OCI-LY1 (cell line): ENCODE measurements at regions not wholly inside any gene's neighbourhood (a gene's known extent, or its start where the extent isn't known, plus 50 kb on each side); places are given as distances from the start of the nearest gene placed in this dataset.

ENCODE experiments used
- H2AFZ ChIP-seq: fragments of 200-600 bp; sonication (generic), shearing (Covaris generic); 2 replicates; pipeline ENCODE4 v1.6.0; 2014; ENCODE audit warnings: antibody characterized with exemption, mild to moderate bottlenecking, low read length
- H3F3A ChIP-seq: fragments of 200-600 bp; sonication (generic), shearing (Covaris generic); 2 replicates; pipeline ENCODE4 v1.6.0; 2014; ENCODE audit warnings: mild to moderate bottlenecking, antibody characterized with exemption, low read length, moderate library complexity; ENCODE audit not compliant: insufficient read depth
- H3K27ac ChIP-seq: fragments of 200-600 bp; sonication (generic); 2 replicates; pipeline ENCODE4 v1.5.1; 2014; ENCODE audit warnings: low read length, mixed run types, mild to moderate bottlenecking, low read depth; ENCODE audit not compliant: poor library complexity, severe bottlenecking
- H3K27me3 ChIP-seq: fragments of 200-600 bp; sonication (generic); 2 replicates; pipeline ENCODE4 v1.6.0; 2014; ENCODE audit warnings: antibody characterized with exemption, mild to moderate bottlenecking, low read length, moderate library complexity; ENCODE audit not compliant: insufficient read depth
- H3K36me3 ChIP-seq: fragments of 200-600 bp; sonication (generic); 2 replicates; pipeline ENCODE4 v1.6.1; 2014; ENCODE audit warnings: mild to moderate bottlenecking, antibody characterized with exemption, low read length, moderate library complexity, mixed read lengths; ENCODE audit not compliant: insufficient read depth
- H3K4me1 ChIP-seq: fragments of 200-600 bp; sonication (generic); 2 replicates; pipeline ENCODE4 v1.5.1; 2014; ENCODE audit warnings: mild to moderate bottlenecking, low read length, moderate library complexity; ENCODE audit not compliant: insufficient read depth, severe bottlenecking
- H3K4me2 ChIP-seq: fragments of 200-600 bp; sonication (generic), shearing (Covaris generic); 2 replicates; pipeline ENCODE4 v1.6.1; 2014; ENCODE audit warnings: low read length
- H3K4me3 ChIP-seq: fragments of 200-600 bp; sonication (generic); 2 replicates; pipeline ENCODE4 v1.5.1; 2014; ENCODE audit warnings: low read length, low read depth, mild to moderate bottlenecking, mixed read lengths; ENCODE audit not compliant: poor library complexity, severe bottlenecking
- H3K79me2 ChIP-seq: fragments of 200-600 bp; shearing (Covaris generic); 2 replicates; pipeline ENCODE4 v1.6.1; 2016; ENCODE audit warnings: mixed run types, low read length, mixed read lengths; ENCODE audit not compliant: insufficient read depth
- H3K9ac ChIP-seq: fragments of 200-600 bp; sonication (generic), shearing (Covaris generic); 2 replicates; pipeline ENCODE4 v1.6.1; 2014; ENCODE audit warnings: mild to moderate bottlenecking, low read length, mixed read lengths
- H3K9me2 ChIP-seq: fragments of 200-600 bp; sonication (generic), shearing (Covaris generic); 2 replicates; pipeline ENCODE4 v1.6.1; 2014; ENCODE audit warnings: low read depth, mild to moderate bottlenecking, low read length, mixed read lengths
- H3K9me3 ChIP-seq: fragments of 200-600 bp; shearing (Covaris generic); 2 replicates; pipeline ENCODE4 v1.6.1; 2014; ENCODE audit warnings: low read length, mixed read lengths
- H4K20me1 ChIP-seq: fragments of 200-600 bp; sonication (generic), shearing (Covaris generic); 2 replicates; pipeline ENCODE4 v1.6.0; 2016; ENCODE audit warnings: mild to moderate bottlenecking, low read length; ENCODE audit not compliant: insufficient read depth
- EZH2 ChIP-seq: fragments of 200-600 bp; sonication (generic), shearing (Covaris generic); IDR thresholded peaks from 2 replicates; pipeline ENCODE4 v1.8.0; 2017; ENCODE audit warnings: borderline replicate concordance, mixed run types, mild to moderate bottlenecking, antibody characterized with exemption, low read length, moderate library complexity, mixed read lengths
- TF ChIP-seq, protein P1 (sequence below): fragments of 200-600 bp; sonication (generic), shearing (Covaris generic); IDR thresholded peaks from 2 replicates; pipeline ENCODE4 v1.5.1; 2017; ENCODE audit warnings: mild to moderate bottlenecking, antibody characterized with exemption, low read length, moderate library complexity, mixed read lengths

GRCh38 chr10:120735773-120736371 is 115.3 kb upstream of the WDR11 start:
- H3K9ac ChIP-seq: no peak overlapping the region
- no peaks in the 10 kb centered on the region for H3F3A ChIP-seq
- no peak for TF ChIP-seq EZH2
- TF ChIP-seq, protein P1, sequence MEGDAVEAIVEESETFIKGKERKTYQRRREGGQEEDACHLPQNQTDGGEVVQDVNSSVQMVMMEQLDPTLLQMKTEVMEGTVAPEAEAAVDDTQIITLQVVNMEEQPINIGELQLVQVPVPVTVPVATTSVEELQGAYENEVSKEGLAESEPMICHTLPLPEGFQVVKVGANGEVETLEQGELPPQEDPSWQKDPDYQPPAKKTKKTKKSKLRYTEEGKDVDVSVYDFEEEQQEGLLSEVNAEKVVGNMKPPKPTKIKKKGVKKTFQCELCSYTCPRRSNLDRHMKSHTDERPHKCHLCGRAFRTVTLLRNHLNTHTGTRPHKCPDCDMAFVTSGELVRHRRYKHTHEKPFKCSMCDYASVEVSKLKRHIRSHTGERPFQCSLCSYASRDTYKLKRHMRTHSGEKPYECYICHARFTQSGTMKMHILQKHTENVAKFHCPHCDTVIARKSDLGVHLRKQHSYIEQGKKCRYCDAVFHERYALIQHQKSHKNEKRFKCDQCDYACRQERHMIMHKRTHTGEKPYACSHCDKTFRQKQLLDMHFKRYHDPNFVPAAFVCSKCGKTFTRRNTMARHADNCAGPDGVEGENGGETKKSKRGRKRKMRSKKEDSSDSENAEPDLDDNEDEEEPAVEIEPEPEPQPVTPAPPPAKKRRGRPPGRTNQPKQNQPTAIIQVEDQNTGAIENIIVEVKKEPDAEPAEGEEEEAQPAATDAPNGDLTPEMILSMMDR: peak; percentile 69
- H3K27ac ChIP-seq: no peak overlapping the region
- no peaks in the 10 kb centered on the region for H3K36me3 ChIP-seq
- no peak overlapping the region for H3K4me2 ChIP-seq
- H3K79me2 ChIP-seq: no peaks in the 10 kb centered on the region
- no peaks in the 10 kb centered on the region for H3K27me3 ChIP-seq
- no peaks in the 10 kb centered on the region for H3K9me2 ChIP-seq
- no peaks in the 10 kb centered on the region for H3K9me3 ChIP-seq
- no peak overlapping the region for H3K4me3 ChIP-seq
- no peaks in the 10 kb centered on the region for H3K4me1 ChIP-seq
- no peak overlapping the region for H2AFZ ChIP-seq
- no peaks in the 10 kb centered on the region for H4K20me1 ChIP-seq

- H2AFZ ChIP-seq: no peak overlapping the region
- H3F3A ChIP-seq: no peaks in the 10 kb centered on the region
- H4K20me1 ChIP-seq: no peaks in the 10 kb centered on the region
- H3K27ac ChIP-seq: no peak overlapping the region
- H3K9me2 ChIP-seq: no peaks in the 10 kb centered on the region
- H3K4me2 ChIP-seq: no peak overlapping the region
- H3K36me3 ChIP-seq: no peaks in the 10 kb centered on the region
- H3K27me3 ChIP-seq: no peaks in the 10 kb centered on the region
- H3K4me1 ChIP-seq: no peaks in the 10 kb centered on the region
- H3K9ac ChIP-seq: no peak overlapping the region
- H3K9me3 ChIP-seq: no peaks in the 10 kb centered on the region
- TF ChIP-seq, protein P1: no peak
- TF ChIP-seq EZH2: no peak
- H3K4me3 ChIP-seq: no peak overlapping the region
- H3K79me2 ChIP-seq: no peaks in the 10 kb centered on the region
Observed at GRCh38 chr10:120736377-120736776, 114.8 kb upstream of the WDR11 start.

DNA sequence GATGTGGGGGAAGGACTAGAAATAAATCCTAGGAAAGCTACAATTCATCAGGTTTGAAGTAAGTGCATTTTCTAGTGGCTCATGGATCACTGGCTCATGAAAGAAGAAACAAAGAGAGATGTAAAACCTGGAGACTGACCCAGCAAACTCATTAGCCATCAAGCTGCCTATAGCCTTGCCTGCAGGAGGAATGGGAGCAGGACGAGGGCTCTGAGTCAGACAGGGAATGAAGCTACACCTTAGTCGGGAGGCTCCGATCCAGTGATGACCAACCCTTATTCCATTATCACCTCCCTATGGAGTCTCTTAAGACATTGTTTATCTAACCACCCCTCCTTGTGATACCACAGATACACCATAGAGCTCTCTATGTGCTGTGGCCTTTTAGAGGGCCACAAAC is 112.5 kb upstream of the WDR11 start:
- Histone ChIP-seq H3K27ac (no peak overlapping the region), H3K27me3 (no peaks in the 10 kb centered on the region), H3K9me2 (no peaks in the 10 kb centered on the region), H3K9ac (no peak overlapping the region), H4K20me1 (no peaks in the 10 kb centered on the region), H3K4me3 (no peak overlapping the region), H3K4me1 (no peaks in the 10 kb centered on the region), H3K79me2 (no peaks in the 10 kb centered on the region), H3K4me2 (no peak overlapping the region), H3K36me3 (no peaks in the 10 kb centered on the region), H3K9me3 (no peaks in the 10 kb centered on the region), H3F3A (no peaks in the 10 kb centered on the region), H2AFZ (no peak overlapping the region)
- TF ChIP-seq, protein P1: no peak
- no peak for TF ChIP-seq EZH2
